GM19240 (cell line): ENCODE measurements at regions not wholly inside any gene's neighbourhood (a gene's known extent, or its start where the extent isn't known, plus 50 kb on each side); places are given as distances from the start of the nearest gene placed in this dataset.
A peak's percentile ranks its signal among the peaks of the same experiment; 100 is the strongest.

Experiments
- DNase-seq: peaks from one replicate; pipeline ENCODE4 v3.0.0; 2011; ENCODE audit warnings: low spot score; ENCODE audit not compliant: insufficient read length

- no peak for DNase-seq
Measured at GRCh38 chr6:134117409-134117808, 65.0 kb upstream of the SLC2A12 start.

DNA sequence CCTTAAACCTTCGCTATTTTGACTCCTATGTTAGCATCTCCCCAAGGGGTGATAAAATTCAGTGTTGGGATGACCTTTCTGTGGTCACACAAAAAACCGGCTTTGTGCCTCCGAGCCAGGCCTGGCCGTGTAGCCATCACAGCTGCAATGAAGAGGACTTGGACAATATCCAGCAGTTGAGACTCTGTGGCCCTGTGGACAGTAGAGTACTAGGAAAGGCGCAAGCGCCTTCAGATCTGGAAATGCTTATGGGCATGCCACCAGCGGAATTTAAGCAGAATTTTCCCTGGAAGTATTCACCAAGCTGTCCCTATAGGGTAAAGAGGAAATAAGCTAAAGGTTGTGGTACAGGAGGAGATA, 63.3 kb upstream of the SLC2A12 start:
- DNase-seq: no peak

- no peak for DNase-seq
Measured at GRCh38 chr6:134114918-134115714, 62.7 kb upstream of the SLC2A12 start.

DNA sequence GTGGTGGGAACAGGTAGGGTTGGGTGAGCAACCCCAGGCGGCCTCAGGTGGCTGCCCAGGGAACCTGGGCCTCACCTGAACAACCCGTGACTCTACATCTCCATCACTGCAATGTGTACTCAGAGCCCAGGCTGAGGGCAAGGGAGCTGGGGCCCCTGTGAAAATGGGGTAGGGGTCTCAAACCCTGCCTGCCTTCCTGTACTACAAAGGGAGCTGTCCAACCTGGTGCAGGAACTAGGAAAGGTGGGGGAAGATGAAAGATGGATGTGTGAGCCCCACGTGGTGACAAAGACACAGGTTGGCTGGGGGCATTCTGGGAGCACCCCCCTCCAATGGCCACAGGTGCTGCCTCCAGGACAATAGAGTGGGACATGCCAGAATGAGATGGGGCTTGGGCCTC, 62.1 kb upstream of the SLC2A12 start:
- DNase-seq: no peak

GRCh38 chr6:134111726-134112125, 59.3 kb upstream of the SLC2A12 start:
- no peak for DNase-seq

DNA sequence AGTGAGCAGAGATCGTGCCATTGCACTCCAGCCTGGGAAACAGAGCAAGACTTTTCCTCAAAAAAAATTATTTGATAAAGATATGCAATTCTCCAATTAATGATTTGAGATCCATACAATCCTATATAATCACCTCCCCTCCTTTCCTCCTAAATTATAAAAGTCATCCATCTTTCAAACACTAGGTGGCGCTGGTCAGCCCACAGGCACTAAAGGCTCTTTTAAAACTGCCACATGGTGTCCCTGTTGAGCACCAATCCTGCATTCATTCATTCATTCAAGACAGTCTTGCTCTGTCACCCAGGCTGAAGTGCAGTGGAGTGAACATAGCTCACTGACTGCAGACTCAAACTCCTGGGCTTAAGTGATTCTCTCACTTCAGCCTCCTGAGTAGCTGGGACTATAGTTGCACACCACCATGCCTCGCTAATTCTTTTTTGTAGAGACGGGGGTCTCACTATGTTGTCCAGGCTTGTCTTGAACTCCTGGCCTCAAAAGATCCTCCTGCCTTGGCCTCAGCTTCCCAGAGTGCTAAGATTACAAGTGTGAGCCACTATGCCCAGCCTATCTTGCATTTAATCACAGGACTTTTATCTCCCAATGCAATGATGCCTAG, 58.7 kb upstream of the SLC2A12 start:
- peak; percentile 65 for DNase-seq

GRCh38 chr6:134106702-134107101, 54.3 kb upstream of the SLC2A12 start:
- DNase-seq: no peak

DNA sequence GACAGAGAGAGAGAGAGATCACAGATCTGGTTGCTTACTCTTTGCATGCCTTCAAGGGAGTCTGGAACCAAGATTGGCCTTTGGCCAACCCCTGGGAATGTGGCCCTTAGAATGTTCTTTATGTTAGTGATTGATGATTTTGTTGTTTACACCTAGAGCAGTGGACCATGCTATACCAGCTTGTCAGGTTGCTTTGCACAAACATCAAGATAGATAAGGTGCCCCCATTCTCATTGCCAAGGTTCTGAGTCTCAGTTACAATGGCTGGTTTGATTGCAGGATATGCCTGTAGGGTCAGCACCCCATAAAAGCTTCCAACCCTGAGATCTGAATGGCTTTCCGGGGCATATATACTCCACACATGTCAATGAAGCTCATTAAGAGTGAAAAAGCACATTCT, 53.5 kb upstream of the SLC2A12 start:
- no peak for DNase-seq

DNA sequence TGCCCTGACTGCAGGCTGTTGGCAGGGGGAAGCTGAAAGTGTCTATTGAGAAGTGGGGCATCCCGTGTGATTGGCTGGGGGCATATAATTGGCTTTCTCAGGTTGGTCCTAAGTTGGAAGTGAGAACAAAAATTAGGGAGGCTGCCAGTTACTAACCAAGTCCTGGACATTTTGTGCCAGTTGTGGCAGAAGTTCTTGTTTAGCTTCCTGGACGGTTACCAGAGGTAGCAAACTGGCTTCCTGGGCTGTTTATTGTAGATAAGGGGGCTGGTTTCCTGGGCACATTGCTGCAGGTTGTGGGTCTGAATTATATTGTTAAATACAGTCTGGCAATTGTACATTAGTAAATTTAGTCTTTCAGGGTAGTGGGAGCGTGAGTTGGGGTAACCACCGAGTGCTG, 50.6 kb upstream of the SLC2A12 start:
- no peak for DNase-seq
